Right lung (tissue), 2 donors: ENCODE measurements at regions not wholly inside any gene's neighbourhood (a gene's known extent, or its start where the extent isn't known, plus 50 kb on each side); places are given as distances from the start of the nearest gene placed in this dataset.

Experiments used
- DNase-seq, 2 donors: peaks; one replicate each; pipeline ENCODE4 v3.0.0-alpha.2; 2013

- no peak for DNase-seq
Measured at GRCh38 chr9:7402334-7403027, 397.1 kb downstream of the DMAC1 start.

- no peak for DNase-seq
Measured at GRCh38 chr9:7401116-7401515, 398.5 kb downstream of the DMAC1 start.

GRCh38 chr9:7394002-7394774, 405.4 kb downstream of the DMAC1 start:
- no peak for DNase-seq

- no peak for DNase-seq
Measured at GRCh38 chr9:7392148-7392547, 407.4 kb downstream of the DMAC1 start.

- DNase-seq, result no peak
Measured at GRCh38 chr9:7388755-7389154, 410.8 kb downstream of the DMAC1 start.

- DNase-seq, result no peak
Measured at GRCh38 chr9:7387840-7388239, 411.7 kb downstream of the DMAC1 start.

GRCh38 chr9:7382304-7382703, 417.3 kb downstream of the DMAC1 start:
- DNase-seq, result no peak

GRCh38 chr9:7377489-7377888, 422.1 kb downstream of the DMAC1 start:
- DNase-seq, result no peak

- peak; percentile 73 to 76 for DNase-seq
Measured at GRCh38 chr9:7376833-7377232, 422.7 kb downstream of the DMAC1 start.

- DNase-seq, result no peak
Measured at GRCh38 chr9:7376213-7376612, 423.4 kb downstream of the DMAC1 start.

GRCh38 chr9:7375013-7375511, 424.5 kb downstream of the DMAC1 start:
- DNase-seq, result peak in 1 of 2 donors; percentile 62

- DNase-seq, result peak; percentile 63 to 67
Measured at GRCh38 chr9:7370988-7371387, 428.6 kb downstream of the DMAC1 start.

- DNase-seq, result no peak
Measured at GRCh38 chr9:7370381-7370780, 429.2 kb downstream of the DMAC1 start.

- DNase-seq, result no peak
Measured at GRCh38 chr9:7369384-7369821, 430.2 kb downstream of the DMAC1 start.

- DNase-seq, result peak; percentile 88 to 91
Measured at GRCh38 chr9:7368410-7369292, 430.9 kb downstream of the DMAC1 start.

- no peak for DNase-seq
Measured at GRCh38 chr9:7367726-7368125, 431.9 kb downstream of the DMAC1 start.

- no peak for DNase-seq
Measured at GRCh38 chr9:7366121-7366520, 433.5 kb downstream of the DMAC1 start.

- no peak for DNase-seq
Measured at GRCh38 chr9:7363777-7364477, 435.7 kb downstream of the DMAC1 start.

GRCh38 chr9:7360513-7360912, 439.1 kb downstream of the DMAC1 start:
- no peak for DNase-seq

- no peak for DNase-seq
Measured at GRCh38 chr9:7358876-7359275, 440.7 kb downstream of the DMAC1 start.

- no peak for DNase-seq
Measured at GRCh38 chr9:7354704-7355103, 444.9 kb downstream of the DMAC1 start.
